Inferior parietal cortex (tissue), 1 donor: ENCODE measurements at regions not wholly inside any gene's neighbourhood (a gene's known extent, or its start where the extent isn't known, plus 50 kb on each side); places are given as distances from the start of the nearest gene placed in this dataset.

Source experiments
- DNase-seq: peaks from one replicate; pipeline ENCODE4 v3.0.0-alpha.2; 2016; ENCODE audit errors: extremely low spot score

- DNase-seq, result no peak
These were observed 755.0 kb downstream of the LTN1 start for GRCh38 chr21:28237661-28238060.

GRCh38 chr21:28235169-28235895 lies 757.3 kb downstream of the LTN1 start:
- DNase-seq, result no peak

- no peak for DNase-seq
These were observed 758.4 kb downstream of the LTN1 start for GRCh38 chr21:28234326-28234725.

GRCh38 chr21:28233536-28234220 lies 759.0 kb downstream of the LTN1 start:
- DNase-seq, result no peak

- DNase-seq, result no peak
These were observed 762.1 kb downstream of the LTN1 start for GRCh38 chr21:28230559-28230958.

GRCh38 chr21:28229814-28230213 lies 762.9 kb downstream of the LTN1 start:
- DNase-seq, result no peak

GRCh38 chr21:28228636-28228995 lies 764.1 kb downstream of the LTN1 start:
- DNase-seq, result no peak

- no peak for DNase-seq
These were observed 764.6 kb downstream of the LTN1 start for GRCh38 chr21:28227881-28228635.

- DNase-seq, result no peak
These were observed 766.1 kb downstream of the LTN1 start for GRCh38 chr21:28226563-28226962.

- no peak for DNase-seq
These were observed 768.4 kb downstream of the LTN1 start for GRCh38 chr21:28224191-28224726.

GRCh38 chr21:28221984-28222383 lies 770.7 kb downstream of the LTN1 start:
- DNase-seq, result no peak

GRCh38 chr21:28220680-28221079 lies 772.0 kb downstream of the LTN1 start:
- no peak for DNase-seq

GRCh38 chr21:28216976-28217523 lies 775.6 kb downstream of the LTN1 start:
- DNase-seq, result no peak

- DNase-seq, result no peak
These were observed 777.3 kb downstream of the LTN1 start for GRCh38 chr21:28215214-28215954.

- no peak for DNase-seq
These were observed 777.9 kb downstream of the LTN1 start for GRCh38 chr21:28214786-28215185.

GRCh38 chr21:28213261-28213660 lies 779.4 kb downstream of the LTN1 start:
- no peak for DNase-seq

- DNase-seq, result no peak
These were observed 780.6 kb downstream of the LTN1 start for GRCh38 chr21:28212061-28212460.

- DNase-seq, result no peak
These were observed 785.1 kb downstream of the LTN1 start for GRCh38 chr21:28207436-28208173.

- DNase-seq, result no peak
These were observed 792.0 kb downstream of the LTN1 start for GRCh38 chr21:28200726-28201125.

- DNase-seq, result no peak
These were observed 795.7 kb downstream of the LTN1 start for GRCh38 chr21:28196981-28197380.

GRCh38 chr21:28193189-28193588 lies 799.5 kb downstream of the LTN1 start:
- no peak for DNase-seq
